Fibroblast of peridontal ligament (primary cell): ENCODE measurements at regions not wholly inside any gene's neighbourhood (a gene's known extent, or its start where the extent isn't known, plus 50 kb on each side); places are given as distances from the start of the nearest gene placed in this dataset.

ENCODE experiments used
- DNase-seq: peaks from one replicate; pipeline ENCODE4 v3.0.0-alpha.2; 2010; ENCODE audit errors: extremely low read depth

DNA sequence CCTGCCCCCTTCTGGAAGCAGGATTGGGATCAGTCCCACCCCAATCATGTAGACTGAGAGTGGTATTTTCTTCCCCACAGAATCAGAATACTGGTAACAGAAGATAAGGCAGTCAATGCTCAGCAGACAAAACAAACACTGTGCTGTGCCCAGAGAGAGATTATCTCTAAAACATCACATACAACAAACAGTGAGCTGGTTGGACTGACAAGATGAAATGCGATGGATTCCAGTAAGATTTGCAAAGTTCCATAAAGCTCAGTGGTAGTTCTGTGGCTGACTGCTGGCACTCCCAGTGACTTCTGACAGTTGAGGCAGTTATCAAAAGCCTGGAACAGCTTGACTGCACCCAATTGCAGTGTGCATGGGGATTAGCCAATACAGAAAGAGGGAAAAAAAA is 311.5 kb upstream of the MGAT5 start:
- DNase-seq: no peak

DNA sequence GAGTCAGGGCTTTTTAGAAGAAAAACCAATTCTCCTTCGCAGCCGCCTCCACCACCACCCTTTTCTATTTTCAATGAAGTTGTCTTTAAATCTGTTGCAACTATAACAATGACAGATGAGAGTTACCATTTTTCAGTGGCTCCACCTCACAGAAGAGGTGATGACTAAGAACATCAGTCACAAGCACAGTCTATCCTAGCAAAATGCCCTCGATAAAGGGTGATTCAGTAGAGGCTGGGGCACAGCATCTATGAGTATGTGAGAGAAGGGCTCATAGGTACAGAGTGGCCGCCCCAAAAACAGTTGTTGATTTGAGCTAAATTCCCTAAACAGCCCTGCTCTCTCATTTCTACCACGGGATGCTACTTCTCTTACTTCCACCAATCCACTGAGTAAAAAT is 310.8 kb upstream of the MGAT5 start:
- no peak for DNase-seq

DNA sequence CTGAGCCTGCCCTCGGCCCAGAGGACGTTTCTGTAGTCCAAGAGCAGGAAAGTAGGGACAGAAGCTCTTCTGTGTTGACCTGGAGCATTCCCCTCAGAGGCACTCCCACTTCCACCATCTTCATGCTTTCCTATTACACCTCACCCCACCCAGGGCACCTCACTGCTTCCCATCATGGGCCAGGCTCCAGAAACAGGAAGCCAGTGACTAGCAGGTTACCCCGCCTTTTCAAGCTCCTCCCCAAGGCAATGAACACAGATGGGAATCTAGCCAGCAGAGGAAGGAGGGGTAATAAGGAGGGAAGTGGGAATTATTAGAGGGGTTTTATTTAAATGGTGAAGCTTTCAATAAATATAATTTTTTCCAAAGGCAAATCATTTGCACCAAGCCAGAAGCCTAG is 308.8 kb upstream of the MGAT5 start:
- DNase-seq: no peak

DNA sequence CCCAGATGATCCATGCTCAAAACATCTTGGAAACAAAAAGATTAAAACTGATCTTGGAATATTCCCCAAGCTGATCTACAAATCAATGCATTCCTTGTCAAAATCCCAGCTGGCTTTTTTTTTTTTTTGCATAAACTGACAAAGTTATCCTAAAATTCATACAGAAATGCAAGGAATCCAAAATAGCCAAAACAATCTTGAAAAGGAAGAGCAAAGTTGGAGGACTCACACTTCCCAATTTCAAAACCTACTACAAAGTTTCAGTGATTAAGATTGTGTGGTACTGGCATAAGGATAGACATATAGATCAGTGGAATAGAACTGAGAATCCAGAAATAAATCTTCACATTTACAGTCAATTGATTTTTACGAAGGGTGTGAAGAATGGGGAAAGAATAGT is 306.8 kb upstream of the MGAT5 start:
- DNase-seq: peak; percentile 73

- no peak for DNase-seq
Observed at GRCh38 chr2:133948610-133949290, 305.1 kb upstream of the MGAT5 start.

DNA sequence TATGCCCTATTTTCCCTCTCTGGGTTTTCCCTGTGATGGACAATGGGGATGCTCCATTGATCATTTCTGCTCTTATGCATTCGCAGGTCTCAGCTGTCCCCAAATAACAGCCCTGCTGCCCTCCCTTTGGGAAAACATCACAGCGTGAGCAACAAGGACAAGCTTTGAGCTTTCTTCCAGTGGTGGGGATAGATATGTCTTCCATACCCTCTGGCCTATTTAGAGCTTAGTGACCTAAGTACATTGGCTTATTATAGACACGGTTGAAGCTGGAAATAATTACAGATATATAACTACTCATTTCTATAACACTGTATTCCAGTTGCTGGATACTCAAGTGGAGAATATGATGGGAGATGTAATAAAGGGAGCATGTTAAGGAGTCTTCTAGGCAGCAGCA is 304.3 kb upstream of the MGAT5 start:
- no peak for DNase-seq

DNA sequence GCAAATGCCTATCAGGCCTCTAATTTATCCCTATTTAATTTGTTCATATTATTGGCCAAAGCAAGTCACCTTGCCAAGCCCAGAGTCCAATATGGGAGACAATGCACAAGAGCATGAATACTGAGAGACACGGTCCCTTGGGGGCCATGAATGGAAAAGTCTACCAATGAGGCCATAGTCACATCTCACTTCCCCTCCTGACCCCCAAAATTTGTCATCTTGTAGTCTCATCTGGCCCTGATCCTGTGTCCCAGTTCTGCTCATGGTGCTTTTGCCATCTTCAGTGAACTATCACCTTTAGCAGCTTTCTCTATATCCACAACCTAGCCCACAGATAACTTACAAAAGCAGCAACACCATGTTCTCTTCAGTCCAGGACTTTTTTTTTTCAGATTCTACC is 302.7 kb upstream of the MGAT5 start:
- DNase-seq: no peak

GRCh38 chr2:133952420-133952819 is 301.5 kb upstream of the MGAT5 start:
- no peak for DNase-seq

DNA sequence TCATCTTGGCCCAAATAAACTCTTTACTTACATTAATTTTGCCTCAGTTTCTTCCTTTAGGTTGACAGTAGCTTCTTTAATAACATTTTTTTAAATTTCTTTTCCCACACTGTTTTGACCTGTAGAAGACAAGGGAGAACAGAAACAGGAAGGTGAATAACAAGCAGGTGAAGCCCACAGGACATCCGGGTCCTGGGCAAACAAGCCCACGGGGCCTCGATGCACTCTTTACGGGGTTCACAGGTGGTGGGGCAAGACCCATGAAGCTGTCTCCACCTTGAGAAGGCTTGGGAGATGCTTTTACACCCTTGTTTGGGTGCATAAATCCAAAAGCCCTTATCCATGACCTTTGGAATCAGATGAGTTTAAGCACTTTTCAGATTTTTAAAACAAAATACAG is 301.0 kb upstream of the MGAT5 start:
- no peak for DNase-seq

GRCh38 chr2:133953524-133953923 is 300.3 kb upstream of the MGAT5 start:
- no peak for DNase-seq

DNA sequence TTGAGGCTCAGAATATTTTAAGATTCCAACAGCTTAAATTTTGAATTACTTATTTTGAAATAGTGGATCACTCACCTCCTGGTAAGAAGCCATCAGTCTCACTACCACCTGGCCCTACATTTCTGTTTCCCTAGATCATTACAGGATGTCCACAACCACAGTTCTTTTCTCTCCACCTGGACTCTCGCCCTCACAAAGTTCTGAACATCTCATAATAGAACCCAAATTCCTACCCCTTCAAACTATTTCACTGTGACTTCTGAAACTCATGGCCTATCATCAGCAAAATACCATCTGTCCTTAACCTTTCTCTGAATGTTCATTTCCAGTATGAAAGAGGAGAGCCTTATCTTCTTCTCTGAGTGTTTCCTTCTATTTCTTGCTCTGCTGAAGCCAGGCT is 299.2 kb upstream of the MGAT5 start:
- DNase-seq: no peak

DNA sequence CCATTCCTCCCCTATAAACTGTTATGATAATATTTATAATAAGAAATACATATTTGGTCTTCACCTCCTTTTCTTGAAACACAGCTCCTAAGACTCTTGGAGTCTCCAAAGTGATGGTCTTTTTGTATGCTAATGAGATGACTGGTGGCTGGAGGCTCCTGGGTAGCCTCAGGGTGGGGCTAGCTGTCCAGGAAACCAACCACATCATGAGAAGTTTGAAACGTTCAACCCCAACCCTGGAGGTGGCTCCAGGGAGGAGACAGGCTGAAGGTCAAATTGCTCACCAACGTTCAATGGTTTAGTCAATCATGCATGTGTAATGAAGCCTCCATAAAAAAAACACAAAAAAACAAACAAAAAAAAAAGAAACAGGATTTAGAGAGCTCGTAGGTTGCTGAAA is 298.7 kb upstream of the MGAT5 start:
- DNase-seq: no peak

GRCh38 chr2:133956434-133956935 is 297.4 kb upstream of the MGAT5 start:
- no peak for DNase-seq

DNA sequence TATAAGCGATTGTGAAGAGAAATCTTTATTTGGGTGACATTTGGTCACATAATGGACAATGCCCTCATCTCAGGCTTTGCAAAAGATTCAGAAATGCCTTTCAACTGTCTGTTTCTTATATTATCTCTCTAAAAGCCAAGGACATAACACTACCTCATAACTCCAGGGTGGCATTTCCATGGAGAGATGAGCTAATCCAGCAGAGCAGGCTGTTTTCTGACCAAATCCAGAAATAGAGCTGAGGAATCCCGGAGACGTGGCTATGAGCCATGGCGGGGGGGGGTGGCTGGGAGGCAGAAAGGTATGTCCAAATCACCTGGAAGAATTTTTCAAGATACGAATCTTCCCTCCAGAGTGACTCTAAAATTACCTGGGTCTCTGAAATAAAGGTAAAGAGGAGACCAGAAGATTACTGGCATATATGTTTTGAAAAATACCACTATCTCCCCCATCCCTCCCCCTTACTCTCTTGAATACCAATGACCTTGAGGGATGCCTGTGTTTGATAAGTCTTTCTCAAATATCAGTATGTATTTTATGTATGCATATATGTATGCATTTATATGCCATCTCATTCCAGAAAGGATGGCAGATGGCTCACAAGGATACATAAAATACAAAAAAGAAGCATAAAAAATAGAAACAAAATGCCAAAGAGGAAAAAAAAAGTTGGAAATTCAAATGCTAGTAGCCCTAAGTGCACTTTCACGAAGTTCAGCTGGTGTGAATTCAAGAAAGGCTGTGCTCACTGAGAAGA is 296.0 kb upstream of the MGAT5 start:
- DNase-seq: no peak

DNA sequence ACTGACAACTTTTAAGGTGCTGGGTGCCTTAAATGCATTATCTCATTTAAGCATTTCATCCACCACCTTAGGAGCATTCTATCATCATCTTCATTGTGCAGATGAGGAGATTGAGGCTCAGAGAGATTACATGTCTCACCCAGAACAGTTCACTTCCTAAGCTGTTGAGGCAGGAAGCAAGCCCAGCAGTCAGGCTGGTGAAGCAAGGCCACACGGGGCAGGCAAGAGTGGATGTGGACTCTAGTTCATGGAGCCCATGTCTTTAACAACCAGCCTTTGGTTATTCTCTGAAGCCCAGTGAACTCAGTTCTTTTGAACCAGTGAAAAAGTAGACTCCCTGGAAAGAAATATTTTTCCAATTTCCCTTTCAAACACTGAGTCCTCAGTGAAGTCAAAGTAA is 294.8 kb upstream of the MGAT5 start:
- DNase-seq: no peak

- DNase-seq: no peak
Observed at GRCh38 chr2:133966720-133967304, 287.1 kb upstream of the MGAT5 start.

DNA sequence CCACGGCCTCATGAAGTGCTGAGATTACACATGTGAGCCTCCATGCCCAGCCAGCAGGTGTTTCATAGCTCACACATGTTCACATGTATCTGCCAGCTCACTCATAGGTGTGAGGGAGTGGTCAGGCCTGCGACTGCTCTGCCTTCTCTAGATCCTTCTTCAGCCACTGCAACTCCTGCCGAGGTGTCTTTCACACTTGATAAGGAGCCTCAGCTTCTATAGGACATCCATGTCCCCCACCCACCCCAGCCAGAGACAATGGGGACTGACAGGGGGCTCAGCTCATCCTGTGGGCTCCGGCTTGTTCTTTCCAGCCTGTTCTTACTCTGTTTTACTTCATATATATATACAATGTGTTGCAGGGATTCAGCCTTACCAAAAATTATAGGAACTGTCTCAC is 286.5 kb upstream of the MGAT5 start:
- no peak for DNase-seq

DNA sequence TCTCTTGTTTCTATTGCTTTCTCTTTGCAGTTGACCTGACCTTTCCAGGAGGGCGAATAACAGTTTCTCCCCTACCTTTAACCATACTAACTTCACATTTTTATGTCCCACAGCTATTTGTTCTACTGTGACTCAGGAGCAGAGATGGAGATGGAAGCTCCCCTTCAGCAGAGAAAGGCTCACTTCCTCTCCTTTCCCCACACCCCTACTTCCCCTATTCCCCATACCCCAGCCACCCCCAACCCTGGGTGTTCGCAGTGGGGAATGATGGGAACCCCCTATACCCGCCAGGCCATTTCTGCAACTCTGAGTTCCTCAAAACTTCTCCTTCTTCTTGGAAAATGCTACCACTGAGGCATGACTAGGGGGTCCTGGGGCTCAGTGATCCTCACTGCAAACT is 285.4 kb upstream of the MGAT5 start:
- no peak for DNase-seq

DNA sequence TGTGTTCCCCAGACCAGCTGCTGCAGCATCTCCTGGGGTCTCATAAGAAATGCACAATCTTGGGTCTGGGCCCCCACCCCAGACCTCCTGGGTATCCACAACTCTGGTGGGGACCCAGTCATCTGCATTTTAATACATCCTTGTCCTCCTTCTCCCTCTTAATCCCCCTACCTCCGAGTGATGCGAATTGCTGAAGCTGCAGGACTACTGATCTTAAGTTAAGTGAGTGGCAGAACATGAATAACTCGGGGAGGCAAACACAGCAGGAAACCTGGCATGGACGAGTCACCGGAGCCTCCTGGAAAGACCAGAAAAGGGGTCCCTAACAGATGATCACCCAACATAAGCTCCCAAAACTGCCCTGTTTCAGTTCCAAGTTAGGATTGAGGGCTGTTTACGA is 283.2 kb upstream of the MGAT5 start:
- DNase-seq: no peak

DNA sequence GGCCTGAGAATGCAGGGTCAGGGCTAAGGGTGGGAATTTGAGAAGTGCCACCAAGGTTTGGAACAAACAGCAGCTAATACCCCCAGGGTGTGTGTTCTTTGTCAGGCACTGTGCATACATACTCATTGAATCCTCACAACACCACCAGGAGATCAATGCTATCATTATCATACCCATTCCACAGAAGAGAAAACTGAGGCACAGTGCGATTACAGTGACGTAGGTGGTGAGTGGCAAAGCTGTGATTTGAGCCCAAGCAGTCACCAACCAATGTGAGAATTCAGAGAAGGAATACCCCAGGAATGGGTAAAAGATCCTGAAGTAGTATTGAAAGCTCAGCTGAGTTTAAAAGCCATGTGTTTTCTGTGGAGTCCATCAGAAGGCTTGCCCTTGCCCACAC is 281.6 kb upstream of the MGAT5 start:
- no peak for DNase-seq

DNA sequence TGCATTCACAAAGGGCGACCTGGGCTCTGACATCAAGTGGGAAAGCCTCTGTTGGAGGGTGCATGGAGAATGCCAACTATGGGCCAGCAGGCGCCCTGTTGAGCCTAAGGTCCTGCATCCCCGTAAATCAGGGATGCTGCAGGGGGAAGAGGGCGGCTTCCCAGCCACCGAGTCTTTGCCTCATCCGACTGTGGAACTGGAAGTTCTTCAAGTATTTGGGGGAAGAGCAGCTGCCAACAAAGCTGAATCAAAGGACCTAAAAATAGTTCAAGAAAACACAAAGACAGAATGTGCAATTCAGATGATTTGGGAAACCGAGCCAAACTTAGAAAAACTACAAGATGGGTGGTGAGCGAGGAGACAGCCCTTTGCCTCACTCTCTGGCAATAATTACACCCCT is 281.1 kb upstream of the MGAT5 start:
- peak; percentile 92 for DNase-seq

DNA sequence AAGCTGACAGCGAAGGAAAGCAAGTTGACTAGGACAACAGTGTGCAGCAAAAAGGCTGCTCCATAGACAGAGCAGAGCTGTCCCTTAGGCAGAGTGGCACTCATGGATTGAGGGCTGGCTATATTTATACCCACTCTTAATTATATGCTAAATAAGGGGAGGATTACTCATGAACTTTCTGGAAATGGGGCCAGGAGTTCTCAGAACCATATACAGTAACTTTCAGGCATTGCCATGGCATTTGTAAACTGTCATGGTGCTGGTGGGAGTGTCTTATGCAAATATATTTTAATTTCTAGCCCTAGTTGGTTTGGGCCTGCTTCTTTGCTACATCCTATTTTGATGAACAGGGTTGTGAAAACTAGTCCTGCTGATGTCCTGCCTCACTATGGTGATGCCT is 279.5 kb upstream of the MGAT5 start:
- no peak for DNase-seq

GRCh38 chr2:133975135-133975534 is 278.7 kb upstream of the MGAT5 start:
- DNase-seq: no peak
